HEK293 (cell line): ENCODE measurements at regions not wholly inside any gene's neighbourhood (a gene's known extent, or its start where the extent isn't known, plus 50 kb on each side); places are given as distances from the start of the nearest gene placed in this dataset.
A peak's percentile ranks its signal among the peaks of the same experiment; 100 is the strongest.

Experiments
- CTCF ChIA-PET: fragments of 350-600 bp; formaldehyde crosslinking; extraction: SDS; loops from one replicate; lab custom pipeline; 2021; ENCODE audit warnings: antibody characterized with exemption; lab: Yijun Ruan, JAX
- POLR2A ChIA-PET: fragments of 300-600 bp; formaldehyde crosslinking; extraction: SDS; loops from one replicate; lab custom pipeline; 2020; ENCODE audit warnings: antibody characterized with exemption, inconsistent platforms; lab: Yijun Ruan, JAX
- H3K27ac ChIP-seq: fragments of 200-500 bp; sonication (Bioruptor generic); 2 replicates; pipeline ENCODE4 v1.5.1; 2014; ENCODE audit warnings: low read depth, low read length, control low read depth, inconsistent platforms; ENCODE audit errors: extremely low read depth
- H3K36me3 ChIP-seq, 2 experiments: fragments of 200-500 bp in 1 of 2; sonication (Bioruptor generic) in 1 of 2; 1 replicate in 1 of 2; 2 replicates in 1 of 2; pipeline ENCODE4 v1.5.1; 2014 to 2017; ENCODE audit warnings: inconsistent platforms in 2 of 2, low read length in 2 of 2; ENCODE audit not compliant: control insufficient read depth in 2 of 2, insufficient read depth in 1 of 2
- H3K4me1 ChIP-seq: fragments of 200-500 bp; sonication (Bioruptor generic); 2 replicates; pipeline ENCODE4 v1.5.1; 2014; ENCODE audit warnings: mild to moderate bottlenecking, low read length, inconsistent platforms; ENCODE audit not compliant: control insufficient read depth, insufficient read depth
- H3K4me3 ChIP-seq: 2 replicates; pipeline ENCODE4 v1.5.1; 2011; ENCODE audit warnings: low read depth, mild to moderate bottlenecking, control low read depth, low read length, moderate library complexity
- H3K9me3 ChIP-seq: fragments of 200-500 bp; sonication (Bioruptor generic); 2 replicates; pipeline ENCODE4 v1.5.1; 2014; ENCODE audit warnings: low read depth, low read length, inconsistent platforms; ENCODE audit not compliant: control insufficient read depth, insufficient read depth
- SCRT2 ChIP-seq: fragments of 450-650 bp; formaldehyde crosslinking; IDR thresholded peaks from 2 replicates; pipeline ENCODE4 v1.5.1; 2016; ENCODE audit warnings: missing biosample characterization, missing genetic modification characterization
- SP2 ChIP-seq: fragments of 450-650 bp; formaldehyde crosslinking; IDR thresholded peaks from 2 replicates; pipeline ENCODE4 v1.5.1; 2016; ENCODE audit warnings: missing biosample characterization, missing genetic modification characterization
- ZNF19 ChIP-seq: fragments of 450-650 bp; formaldehyde crosslinking; IDR thresholded peaks from 2 replicates; pipeline ENCODE4; 2016; ENCODE audit warnings: missing biosample characterization, missing genetic modification characterization, low read depth
- ZNF416 ChIP-seq: fragments of 450-650 bp; formaldehyde crosslinking; IDR thresholded peaks from 2 replicates; pipeline ENCODE4 v1.5.1; 2016; ENCODE audit warnings: missing biosample characterization, missing genetic modification characterization
- ZNF521 ChIP-seq: fragments of 450-650 bp; formaldehyde crosslinking; IDR thresholded peaks from 2 replicates; pipeline ENCODE4 v1.5.1; 2017; ENCODE audit warnings: missing biosample characterization, mild to moderate bottlenecking, missing genetic modification characterization
- ZNF76 ChIP-seq: fragments of 450-650 bp; formaldehyde crosslinking; IDR thresholded peaks from 2 replicates; pipeline ENCODE4; 2016; ENCODE audit warnings: low read depth, missing biosample characterization, missing genetic modification characterization, borderline replicate concordance
- ZNF776 ChIP-seq: fragments of 450-650 bp; formaldehyde crosslinking; IDR thresholded peaks from 2 replicates; pipeline ENCODE4 v1.5.0; 2017; ENCODE audit warnings: missing biosample characterization, missing genetic modification characterization, borderline replicate concordance
- ZXDB ChIP-seq: fragments of 450-650 bp; formaldehyde crosslinking; IDR thresholded peaks from 2 replicates; pipeline ENCODE4 v1.5.1; 2016; ENCODE audit warnings: missing biosample characterization, missing genetic modification characterization
- TF ChIP-seq, protein P1 (sequence below): fragments of 450-650 bp; formaldehyde crosslinking; IDR thresholded peaks from 2 replicates; pipeline ENCODE4 v1.5.1; 2017; ENCODE audit warnings: missing biosample characterization, missing genetic modification characterization
- TF ChIP-seq, protein P2 (sequence below): fragments of 450-650 bp; formaldehyde crosslinking; IDR thresholded peaks from 2 replicates; pipeline ENCODE4 v1.5.1; 2016; ENCODE audit warnings: missing biosample characterization, missing genetic modification characterization
- TF ChIP-seq, protein P3 (sequence below): fragments of 450-650 bp; formaldehyde crosslinking; optimal IDR thresholded peaks from 2 replicates; pipeline ENCODE3; 2016; ENCODE audit warnings: missing biosample characterization, mild to moderate bottlenecking, missing genetic modification characterization
- TF ChIP-seq, protein P4 (sequence below): fragments of 450-650 bp; formaldehyde crosslinking; IDR thresholded peaks from 2 replicates; pipeline ENCODE4 v1.5.1; 2016; ENCODE audit warnings: missing biosample characterization, missing genetic modification characterization

DNA sequence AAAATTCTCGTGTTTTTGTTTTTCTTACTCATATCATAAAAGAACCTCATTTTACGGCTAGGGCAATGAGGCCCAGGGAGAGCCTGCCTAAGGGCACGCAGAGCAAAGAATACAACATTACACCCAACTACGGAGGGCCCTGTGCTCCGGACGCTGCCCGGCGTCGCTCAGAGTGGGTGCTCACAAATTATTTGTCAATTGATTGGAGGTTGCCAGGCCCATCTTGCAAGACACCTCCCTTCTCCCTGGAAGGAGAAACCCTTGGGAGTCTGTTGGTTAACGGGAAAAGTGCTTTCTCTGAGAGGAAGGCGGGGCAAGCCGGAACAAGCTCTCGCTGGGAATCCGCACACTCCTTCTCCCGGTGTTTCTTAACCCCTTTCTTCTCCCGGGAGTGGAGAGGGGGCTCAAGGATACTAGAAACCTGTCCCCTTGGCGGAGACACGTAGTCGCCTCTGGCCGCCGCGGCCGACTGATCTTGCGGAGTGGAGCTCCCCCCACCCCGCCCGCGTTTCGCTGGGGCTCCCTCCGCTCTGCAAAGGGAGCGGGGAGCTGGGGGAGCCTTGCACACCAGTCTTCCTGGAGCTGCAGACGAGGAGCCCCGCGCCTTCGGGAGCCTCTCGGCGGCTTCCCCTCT lies 599.3 kb upstream of the SGCD start (continued):
- TF ChIP-seq SP2 (tag by site-specific recombination) (no peak), ZNF19 (no peak), ZNF416 (no peak), ZNF76 (no peak), ZNF521 (tag by site-specific recombination) (no peak)
- TF ChIP-seq, protein P1, sequence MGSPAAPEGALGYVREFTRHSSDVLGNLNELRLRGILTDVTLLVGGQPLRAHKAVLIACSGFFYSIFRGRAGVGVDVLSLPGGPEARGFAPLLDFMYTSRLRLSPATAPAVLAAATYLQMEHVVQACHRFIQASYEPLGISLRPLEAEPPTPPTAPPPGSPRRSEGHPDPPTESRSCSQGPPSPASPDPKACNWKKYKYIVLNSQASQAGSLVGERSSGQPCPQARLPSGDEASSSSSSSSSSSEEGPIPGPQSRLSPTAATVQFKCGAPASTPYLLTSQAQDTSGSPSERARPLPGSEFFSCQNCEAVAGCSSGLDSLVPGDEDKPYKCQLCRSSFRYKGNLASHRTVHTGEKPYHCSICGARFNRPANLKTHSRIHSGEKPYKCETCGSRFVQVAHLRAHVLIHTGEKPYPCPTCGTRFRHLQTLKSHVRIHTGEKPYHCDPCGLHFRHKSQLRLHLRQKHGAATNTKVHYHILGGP (tag by site-specific recombination) = no peak
- TF ChIP-seq, protein P2, sequence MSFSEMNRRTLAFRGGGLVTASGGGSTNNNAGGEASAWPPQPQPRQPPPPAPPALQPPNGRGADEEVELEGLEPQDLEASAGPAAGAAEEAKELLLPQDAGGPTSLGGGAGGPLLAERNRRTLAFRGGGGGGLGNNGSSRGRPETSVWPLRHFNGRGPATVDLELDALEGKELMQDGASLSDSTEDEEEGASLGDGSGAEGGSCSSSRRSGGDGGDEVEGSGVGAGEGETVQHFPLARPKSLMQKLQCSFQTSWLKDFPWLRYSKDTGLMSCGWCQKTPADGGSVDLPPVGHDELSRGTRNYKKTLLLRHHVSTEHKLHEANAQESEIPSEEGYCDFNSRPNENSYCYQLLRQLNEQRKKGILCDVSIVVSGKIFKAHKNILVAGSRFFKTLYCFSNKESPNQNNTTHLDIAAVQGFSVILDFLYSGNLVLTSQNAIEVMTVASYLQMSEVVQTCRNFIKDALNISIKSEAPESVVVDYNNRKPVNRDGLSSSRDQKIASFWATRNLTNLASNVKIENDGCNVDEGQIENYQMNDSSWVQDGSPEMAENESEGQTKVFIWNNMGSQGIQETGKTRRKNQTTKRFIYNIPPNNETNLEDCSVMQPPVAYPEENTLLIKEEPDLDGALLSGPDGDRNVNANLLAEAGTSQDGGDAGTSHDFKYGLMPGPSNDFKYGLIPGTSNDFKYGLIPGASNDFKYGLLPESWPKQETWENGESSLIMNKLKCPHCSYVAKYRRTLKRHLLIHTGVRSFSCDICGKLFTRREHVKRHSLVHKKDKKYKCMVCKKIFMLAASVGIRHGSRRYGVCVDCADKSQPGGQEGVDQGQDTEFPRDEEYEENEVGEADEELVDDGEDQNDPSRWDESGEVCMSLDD (tag by site-specific recombination) = no peak
- TF ChIP-seq, all 188 proteins: peak for 0

DNA sequence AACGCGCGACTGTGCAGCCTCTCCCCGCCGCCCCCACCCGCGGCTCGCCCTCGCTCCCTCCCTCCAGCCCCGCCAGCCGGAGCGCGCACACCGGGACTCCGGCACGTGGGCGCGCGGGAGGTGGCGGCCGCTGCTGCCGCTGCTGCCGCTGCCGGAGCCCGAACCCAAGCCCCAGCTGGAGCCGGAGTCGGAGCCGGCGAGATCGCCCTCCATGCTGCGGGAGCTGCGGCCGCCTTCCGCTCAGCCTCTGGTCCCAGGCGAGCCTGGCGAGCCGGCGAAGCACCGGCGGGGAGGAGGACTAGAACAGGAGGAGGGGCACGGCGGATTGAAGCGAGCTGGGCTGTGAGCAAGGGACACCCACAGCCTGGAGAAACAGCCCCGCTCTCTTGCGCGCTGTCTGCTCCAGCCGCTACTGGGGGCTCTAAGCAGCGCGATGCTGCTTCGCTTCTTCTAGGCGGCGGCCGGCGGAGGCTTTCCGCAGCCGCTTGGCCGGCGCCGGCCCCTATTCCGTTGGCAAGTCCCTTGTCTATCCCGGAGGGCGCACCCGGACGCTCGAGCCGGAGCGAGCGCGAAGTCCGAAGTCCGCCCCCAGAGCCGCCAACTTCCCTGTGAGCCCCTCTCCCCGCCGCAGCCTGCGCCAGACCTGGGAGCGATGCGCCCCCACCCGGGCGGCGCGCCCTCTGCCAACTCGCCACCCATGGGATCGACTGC lies 598.7 kb upstream of the SGCD start:
- ChIA-PET CTCF (no interaction called here), POLR2A (no interaction called here)
- Histone ChIP-seq H3K4me3 (peak overlapping the region; percentile 29), H3K4me1 (no peaks in the 10 kb centered on the region), H3K9me3 (no peaks in the 10 kb centered on the region), H3K36me3 (no peaks in the 10 kb centered on the region), H3K27ac (no peak overlapping the region)
- no peak for TF ChIP-seq ZXDB (tag by site-specific recombination)
- TF ChIP-seq, protein P3, sequence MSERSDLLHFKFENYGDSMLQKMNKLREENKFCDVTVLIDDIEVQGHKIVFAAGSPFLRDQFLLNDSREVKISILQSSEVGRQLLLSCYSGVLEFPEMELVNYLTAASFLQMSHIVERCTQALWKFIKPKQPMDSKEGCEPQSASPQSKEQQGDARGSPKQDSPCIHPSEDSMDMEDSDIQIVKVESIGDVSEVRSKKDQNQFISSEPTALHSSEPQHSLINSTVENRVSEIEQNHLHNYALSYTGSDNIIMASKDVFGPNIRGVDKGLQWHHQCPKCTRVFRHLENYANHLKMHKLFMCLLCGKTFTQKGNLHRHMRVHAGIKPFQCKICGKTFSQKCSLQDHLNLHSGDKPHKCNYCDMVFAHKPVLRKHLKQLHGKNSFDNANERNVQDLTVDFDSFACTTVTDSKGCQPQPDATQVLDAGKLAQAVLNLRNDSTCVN (tag by site-specific recombination) = peak; percentile 21
- TF ChIP-seq, protein P4, sequence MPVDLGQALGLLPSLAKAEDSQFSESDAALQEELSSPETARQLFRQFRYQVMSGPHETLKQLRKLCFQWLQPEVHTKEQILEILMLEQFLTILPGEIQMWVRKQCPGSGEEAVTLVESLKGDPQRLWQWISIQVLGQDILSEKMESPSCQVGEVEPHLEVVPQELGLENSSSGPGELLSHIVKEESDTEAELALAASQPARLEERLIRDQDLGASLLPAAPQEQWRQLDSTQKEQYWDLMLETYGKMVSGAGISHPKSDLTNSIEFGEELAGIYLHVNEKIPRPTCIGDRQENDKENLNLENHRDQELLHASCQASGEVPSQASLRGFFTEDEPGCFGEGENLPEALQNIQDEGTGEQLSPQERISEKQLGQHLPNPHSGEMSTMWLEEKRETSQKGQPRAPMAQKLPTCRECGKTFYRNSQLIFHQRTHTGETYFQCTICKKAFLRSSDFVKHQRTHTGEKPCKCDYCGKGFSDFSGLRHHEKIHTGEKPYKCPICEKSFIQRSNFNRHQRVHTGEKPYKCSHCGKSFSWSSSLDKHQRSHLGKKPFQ (tag by site-specific recombination) = no peak

DNA sequence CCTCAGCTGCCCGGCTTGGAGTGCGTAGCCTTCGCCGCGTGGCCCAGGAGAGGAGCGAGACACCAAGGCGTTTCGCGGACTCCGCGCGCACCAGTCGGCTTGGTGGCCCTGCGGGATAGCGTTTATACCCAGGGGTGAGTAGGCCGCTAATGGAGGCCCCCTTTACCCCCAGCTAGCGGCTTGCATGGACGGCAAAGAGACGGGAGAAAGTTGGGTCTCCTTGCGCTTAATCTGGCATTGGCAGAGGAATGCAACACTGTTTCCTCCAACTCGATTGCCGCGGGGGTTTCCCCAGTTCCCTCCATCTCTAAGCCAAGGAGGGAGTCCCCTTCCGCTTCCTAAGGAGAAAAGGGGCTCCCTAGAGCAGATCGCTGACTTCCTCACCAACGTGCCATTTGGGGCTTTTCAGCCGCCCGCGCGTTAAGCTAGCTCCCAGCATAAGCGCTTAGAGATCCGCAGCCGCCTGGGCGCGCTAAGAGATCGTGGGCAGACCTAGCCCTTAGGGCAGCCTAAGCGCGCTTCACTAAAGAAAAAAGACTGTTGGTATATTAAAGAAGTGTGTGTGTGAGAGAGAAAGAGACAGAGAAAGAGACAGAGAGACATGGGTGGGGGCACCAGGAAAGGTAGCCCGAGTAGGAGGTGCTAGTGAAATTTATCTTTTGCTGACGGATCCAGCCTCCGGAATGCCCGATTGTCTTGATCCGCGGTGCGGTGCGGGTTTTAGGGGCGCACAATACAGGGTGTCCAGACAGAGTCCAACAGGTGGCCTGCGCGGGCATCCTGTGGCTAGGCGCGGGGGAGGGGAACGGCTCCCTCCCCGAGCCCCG lies 597.9 kb upstream of the SGCD start:
- POLR2A ChIA-PET = no interaction called here
- TF ChIP-seq ZNF776 = no peak
- peak; percentile 44; the same call in 1 of the 2 replicates for TF ChIP-seq SCRT2 (tag by site-specific recombination)
- Histone ChIP-seq H3K27ac (no peak overlapping the region), H3K4me3 (peak overlapping the region; percentile 3; the same call in 1 of the 2 replicates), H3K36me3 (no peaks in the 10 kb centered on the region), H3K9me3 (no peaks in the 10 kb centered on the region), H3K4me1 (no peaks in the 10 kb centered on the region)
- CTCF ChIA-PET = interaction anchor here (0.6 to 0.7 kb wide), 2 partner anchors 1031 to 1621 kb away, joined by 3 to 4 read pairs; no protein-coding TSS in a partner anchor
